ENCODE measurements at regions not wholly inside any gene's neighbourhood (a gene's known extent, or its start where the extent isn't known, plus 50 kb on each side); places are given as distances from the start of the nearest gene placed in this dataset.
"Not testable (repeated sequence)": the region's sequence is repeated elsewhere in the genome, so short reads cannot be mapped to it uniquely, and the experiment has no call there.

GRCh38 chr22:48306284-48306683 lies 1521.4 kb downstream of the BRD1 start:
- DNase-seq: no peak

- no peak for DNase-seq
Observed at GRCh38 chr22:48305726-48306235, 1521.9 kb downstream of the BRD1 start.

- DNase-seq: no peak
Observed at GRCh38 chr22:48303369-48303725, 1524.3 kb downstream of the BRD1 start.

GRCh38 chr22:48302657-48303368 lies 1524.9 kb downstream of the BRD1 start:
- no peak for DNase-seq

GRCh38 chr22:48301908-48302307 lies 1525.8 kb downstream of the BRD1 start:
- no peak for DNase-seq

GRCh38 chr22:48301421-48301820 lies 1526.3 kb downstream of the BRD1 start:
- DNase-seq: no peak

- no peak for DNase-seq
Observed at GRCh38 chr22:48300877-48301276, 1526.8 kb downstream of the BRD1 start.

- DNase-seq: no peak
Observed at GRCh38 chr22:48299801-48300200, 1527.9 kb downstream of the BRD1 start.

- no peak for DNase-seq
Observed at GRCh38 chr22:48299124-48299523, 1528.5 kb downstream of the BRD1 start.

GRCh38 chr22:48297296-48297695 lies 1530.4 kb downstream of the BRD1 start:
- DNase-seq: peak in 3 of 4 experiments; percentile 15 to 24 (median 17)

GRCh38 chr22:48289954-48290353 lies 1527.5 kb downstream of the TBC1D22A start:
- not testable (repeated sequence) for DNase-seq

GRCh38 chr22:48288376-48288940 lies 1526.0 kb downstream of the TBC1D22A start:
- no peak for DNase-seq

- DNase-seq: no peak
Observed at GRCh38 chr22:48287031-48287430, 1524.6 kb downstream of the TBC1D22A start.

GRCh38 chr22:48284671-48285070 lies 1522.2 kb downstream of the TBC1D22A start:
- DNase-seq: no peak

- no peak for DNase-seq
Observed at GRCh38 chr22:48282804-48283203, 1520.4 kb downstream of the TBC1D22A start.

- no peak for DNase-seq
Observed at GRCh38 chr22:48279461-48279756, 1517.0 kb downstream of the TBC1D22A start.

- DNase-seq: no peak
Observed at GRCh38 chr22:48278620-48279460, 1516.4 kb downstream of the TBC1D22A start.

GRCh38 chr22:48277868-48278581 lies 1515.6 kb downstream of the TBC1D22A start:
- DNase-seq: no peak

- no peak for DNase-seq
Observed at GRCh38 chr22:48276994-48277867, 1514.8 kb downstream of the TBC1D22A start.

- no peak for DNase-seq
Observed at GRCh38 chr22:48275412-48275811, 1513.0 kb downstream of the TBC1D22A start.

- DNase-seq: no peak
Observed at GRCh38 chr22:48270731-48271130, 1508.3 kb downstream of the TBC1D22A start.
